NB4 (cell line): ENCODE measurements at regions not wholly inside any gene's neighbourhood (a gene's known extent, or its start where the extent isn't known, plus 50 kb on each side); places are given as distances from the start of the nearest gene placed in this dataset.

ENCODE experiments used
- CTCF ChIP-seq: IDR thresholded peaks from one replicate; pipeline ENCODE4 v1.5.1; 2012; ENCODE audit warnings: low read depth, low read length
- MAX ChIP-seq: IDR thresholded peaks from 2 replicates; pipeline ENCODE4 v1.6.1; 2011; ENCODE audit warnings: low read depth, low read length
- POLR2A ChIP-seq: IDR thresholded peaks from 2 replicates; pipeline ENCODE4 v1.6.1; 2011; ENCODE audit warnings: mild to moderate bottlenecking; ENCODE audit not compliant: insufficient read length; ENCODE audit errors: extremely low read depth

GRCh38 chr20:11861479-11861878 is 56.2 kb upstream of the BTBD3 start:
- TF ChIP-seq POLR2A (no peak), CTCF (no peak), MAX (no peak)
